G401.6 (cell line): ENCODE measurements at regions not wholly inside any gene's neighbourhood (a gene's known extent, or its start where the extent isn't known, plus 50 kb on each side); places are given as distances from the start of the nearest gene placed in this dataset.

ENCODE experiments used
- FAIRE-seq: peaks from 2 replicates; lab custom pipeline; 2012; peaks lifted over from hg19 to GRCh38; lab: Jason Lieb, UNC

GRCh38 chr2:199707593-199708185 is 143.3 kb downstream of the FTCDNL1 start:
- no peak for FAIRE-seq

GRCh38 chr2:199705538-199705937 is 145.5 kb downstream of the FTCDNL1 start:
- FAIRE-seq, result no peak

GRCh38 chr2:199704358-199705238 is 146.4 kb downstream of the FTCDNL1 start:
- no peak for FAIRE-seq

- FAIRE-seq, result no peak
These were observed 147.8 kb downstream of the FTCDNL1 start for GRCh38 chr2:199703199-199703598.

GRCh38 chr2:199697469-199697868 is 153.5 kb downstream of the FTCDNL1 start:
- no peak for FAIRE-seq

- no peak for FAIRE-seq
These were observed 154.9 kb downstream of the FTCDNL1 start for GRCh38 chr2:199696048-199696447.

- FAIRE-seq, result no peak
These were observed 157.1 kb downstream of the FTCDNL1 start for GRCh38 chr2:199693861-199694260.

- FAIRE-seq, result no peak
These were observed 158.5 kb downstream of the FTCDNL1 start for GRCh38 chr2:199692489-199692888.

- FAIRE-seq, result no peak
These were observed 160.8 kb downstream of the FTCDNL1 start for GRCh38 chr2:199690225-199690624.

- no peak for FAIRE-seq
These were observed 165.3 kb downstream of the FTCDNL1 start for GRCh38 chr2:199685669-199686068.

- no peak for FAIRE-seq
These were observed 166.2 kb downstream of the FTCDNL1 start for GRCh38 chr2:199684832-199685231.

- FAIRE-seq, result no peak
These were observed 166.8 kb downstream of the FTCDNL1 start for GRCh38 chr2:199684168-199684567.

GRCh38 chr2:199682001-199682400 is 169.0 kb downstream of the FTCDNL1 start:
- FAIRE-seq, result no peak

- no peak for FAIRE-seq
These were observed 170.5 kb downstream of the FTCDNL1 start for GRCh38 chr2:199680482-199680881.

GRCh38 chr2:199679883-199680282 is 171.1 kb downstream of the FTCDNL1 start:
- FAIRE-seq, result no peak

- no peak for FAIRE-seq
These were observed 173.1 kb downstream of the FTCDNL1 start for GRCh38 chr2:199677881-199678280.

- no peak for FAIRE-seq
These were observed 182.3 kb downstream of the FTCDNL1 start for GRCh38 chr2:199668645-199669044.

GRCh38 chr2:199663157-199663556 is 187.8 kb downstream of the FTCDNL1 start:
- FAIRE-seq, result no peak

GRCh38 chr2:199662255-199662654 is 188.7 kb downstream of the FTCDNL1 start:
- no peak for FAIRE-seq

GRCh38 chr2:199660167-199660566 is 190.8 kb downstream of the FTCDNL1 start:
- FAIRE-seq, result no peak

GRCh38 chr2:199659207-199659606 is 191.8 kb downstream of the FTCDNL1 start:
- no peak for FAIRE-seq

- FAIRE-seq, result no peak
These were observed 188.7 kb upstream of the SATB2 start for GRCh38 chr2:199646439-199646838.

- no peak for FAIRE-seq
These were observed 173.4 kb upstream of the SATB2 start for GRCh38 chr2:199631129-199631528.

GRCh38 chr2:199629301-199629700 is 171.6 kb upstream of the SATB2 start:
- FAIRE-seq, result no peak
